GM12878 (cell line): ENCODE measurements at regions not wholly inside any gene's neighbourhood (a gene's known extent, or its start where the extent isn't known, plus 50 kb on each side); places are given as distances from the start of the nearest gene placed in this dataset.

Experiments
- ATAC-seq: fragments of 200-7000 bp; cut with Tn5 transposase; 3 replicates; pipeline ENCODE4 v1.9.1; 2020; ENCODE audit warnings: mild to moderate bottlenecking, moderate library complexity
- BruUV-seq: library from RNA; stranded (reverse); fragments of 400-500 nt; replicated peaks from 2 replicates; lab custom pipeline; 2021; lab: Mats Ljungman, UMichigan
- CTCF ChIA-PET: fragments of 300-600 bp; sonication (Branson Sonifier 250); formaldehyde crosslinking; extraction: SDS; loops from one replicate; lab custom pipeline; 2021; ENCODE audit warnings: inconsistent platforms; lab: Yijun Ruan, JAX
- POLR2A ChIA-PET: fragments of 350-600 bp; formaldehyde crosslinking; extraction: SDS; loops from one replicate; lab custom pipeline; 2021; ENCODE audit warnings: inconsistent platforms; lab: Charles Lee
- RAD21 ChIA-PET: fragments of 300-600 bp; sonication (Branson Sonifier 250); formaldehyde crosslinking; loops from one replicate; lab custom pipeline; 2023; ENCODE audit warnings: antibody characterized with exemption; ENCODE audit not compliant: unreplicated experiment; lab: Charles Lee
- SMC1A ChIA-PET: fragments of 300-600 bp; sonication (Branson Sonifier 250); formaldehyde crosslinking; loops from one replicate; lab custom pipeline; 2023; ENCODE audit not compliant: unreplicated experiment, uncharacterized antibody; lab: Charles Lee
- DNase-seq: peaks from one replicate; pipeline ENCODE4 v3.0.0-alpha.2; 2011; ENCODE audit warnings: low read depth, low spot score
- FAIRE-seq: peaks from 3 replicates; lab custom pipeline; 2011; peaks lifted over from hg19 to GRCh38; lab: Jason Lieb, UNC
- H2AFZ ChIP-seq: 2 replicates; pipeline ENCODE4 v1.6.0; 2011; ENCODE audit warnings: low read depth, low read length, control low read depth; ENCODE audit not compliant: control insufficient read depth
- H3K27ac ChIP-seq: 2 replicates; pipeline ENCODE4 v1.5.1; 2011; ENCODE audit warnings: control low read depth; ENCODE audit not compliant: control insufficient read depth, insufficient read depth
- H3K27me3 ChIP-seq, 2 experiments: replicated peaks in 1 of 2; 2 replicates each; pipeline versions ENCODE4 v1.6.0 to v1.6.1; 2011; ENCODE audit warnings: low read length in 1 of 2; ENCODE audit not compliant: control insufficient read depth in 2 of 2, insufficient read depth in 2 of 2
- H3K36me3 ChIP-seq, 2 experiments: 2 replicates each; pipeline ENCODE4 v1.5.1; 2011; ENCODE audit warnings: low read length in 1 of 2; ENCODE audit not compliant: control insufficient read depth in 2 of 2, insufficient read depth in 2 of 2
- H3K4me1 ChIP-seq: 2 replicates; pipeline ENCODE4 v1.6.1; 2011; ENCODE audit warnings: mild to moderate bottlenecking, low read length, moderate library complexity, mixed read lengths; ENCODE audit not compliant: control insufficient read depth, insufficient read depth
- H3K4me2 ChIP-seq: 2 replicates; pipeline ENCODE4 v1.6.0; 2011; ENCODE audit warnings: control low read depth; ENCODE audit not compliant: control insufficient read depth, insufficient read depth
- H3K4me3 ChIP-seq: fragments of 200-600 bp; sonication (generic); 2 replicates; pipeline ENCODE4 v1.5.1; 2016
- H3K79me2 ChIP-seq: 2 replicates; pipeline ENCODE4 v1.6.0; 2011; ENCODE audit warnings: low read length; ENCODE audit not compliant: control insufficient read depth, insufficient read depth
- H3K9ac ChIP-seq: 2 replicates; pipeline ENCODE4 v1.8.0; 2011; ENCODE audit warnings: low read length, control low read depth, mixed read lengths; ENCODE audit not compliant: control insufficient read depth, insufficient read depth
- H3K9me3 ChIP-seq: replicated peaks from 3 replicates; pipeline ENCODE4 v1.5.1; 2011; ENCODE audit warnings: mild to moderate bottlenecking, low read length; ENCODE audit not compliant: control insufficient read depth, insufficient read depth
- H4K20me1 ChIP-seq: 2 replicates; pipeline ENCODE4 v1.6.0; 2011; ENCODE audit not compliant: control insufficient read depth, insufficient read depth
- ATF7 ChIP-seq: fragments of 450-650 bp; IDR thresholded peaks from 2 replicates; pipeline ENCODE4 v1.6.1; 2016; ENCODE audit warnings: low read depth, mild to moderate bottlenecking
- EED ChIP-seq: sonication (generic); IDR thresholded peaks from 2 replicates; pipeline ENCODE4 v1.6.1; 2016; ENCODE audit warnings: antibody characterized with exemption, low read depth
- FOXK2 ChIP-seq: fragments of 450-650 bp; IDR thresholded peaks from 2 replicates; pipeline ENCODE4 v1.6.1; 2017; ENCODE audit warnings: mild to moderate bottlenecking, moderate library complexity
- GATAD2B ChIP-seq: fragments of 450-650 bp; conservative IDR thresholded peaks from 2 replicates; pipeline ENCODE4 v1.6.1; 2017; ENCODE audit warnings: low read depth, mild to moderate bottlenecking, moderate library complexity
- IRF4 ChIP-seq: IDR thresholded peaks from 2 replicates; pipeline ENCODE4 v1.6.1; 2011; ENCODE audit warnings: low read depth, low read length
- KLF5 ChIP-seq: fragments of 450-650 bp; IDR thresholded peaks from 2 replicates; pipeline ENCODE4 v1.6.1; 2014; ENCODE audit warnings: mild to moderate bottlenecking; ENCODE audit not compliant: partially characterized antibody
- NBN ChIP-seq: fragments of 450-650 bp; IDR thresholded peaks from 2 replicates; pipeline ENCODE4 v1.6.1; 2016
- NR2C2 ChIP-seq: IDR thresholded peaks from 2 replicates; pipeline ENCODE4 v1.6.1; 2011; ENCODE audit warnings: borderline replicate concordance, low read depth; ENCODE audit not compliant: control insufficient read depth, insufficient read length
- PAX8 ChIP-seq: fragments of 450-650 bp; IDR thresholded peaks from 2 replicates; pipeline ENCODE4 v1.6.1; 2017; ENCODE audit warnings: mild to moderate bottlenecking, moderate library complexity
- RFX5 ChIP-seq: IDR thresholded peaks from 2 replicates; pipeline ENCODE4 v1.6.1; 2011; ENCODE audit warnings: low read depth, low read length, improper control_type of control experiment
- SREBF1 ChIP-seq: IDR thresholded peaks from 2 replicates; pipeline ENCODE4 v1.6.1; 2012; ENCODE audit warnings: mild to moderate bottlenecking, low read length
- SUPT20H ChIP-seq: IDR thresholded peaks from 2 replicates; pipeline ENCODE4 v1.6.1; 2011; ENCODE audit warnings: low read depth, mild to moderate bottlenecking, low read length, moderate library complexity, borderline replicate concordance; ENCODE audit not compliant: control insufficient read depth
- TARDBP ChIP-seq: IDR thresholded peaks from 2 replicates; pipeline ENCODE4 v1.6.1; 2016; ENCODE audit warnings: borderline replicate concordance
- WGBS: methylation state at CpG from one replicate; pipeline ENCODE4 v1.1.6; 2016; ENCODE audit warnings: low lambda C conversion rate; ENCODE audit not compliant: insufficient replicate concordance, insufficient coverage; ENCODE audit errors: missing lambda C conversion rate; 5-methylcytosine and 5-hydroxymethylcytosine counted together
- in situ Hi-C: fragments of 300-500 bp; cut with MboI; formaldehyde crosslinking; loops from 9 replicates; pipeline ENCODE4 v1.14.3; 2018; ENCODE audit warnings: mixed read lengths
- intact Hi-C: fragments of 100-400 bp; cut with micrococcal nuclease; formaldehyde crosslinking; loops from one replicate; pipeline ENCODE4 v1.14.2; 2022; ENCODE audit not compliant: unreplicated experiment
- TF ChIP-seq, protein P1 (sequence below): IDR thresholded peaks from 2 replicates; pipeline ENCODE4 v1.6.1; 2012; ENCODE audit warnings: low read depth, low read length, improper control_type of control experiment
- TF ChIP-seq, protein P2 (sequence below): IDR thresholded peaks from 2 replicates; pipeline ENCODE4 v1.6.1; 2012; ENCODE audit warnings: improper control_type of control experiment, low read depth, low read length; ENCODE audit not compliant: insufficient replicate concordance
- TF ChIP-seq, protein P3 (sequence below): IDR thresholded peaks from 2 replicates; pipeline ENCODE4 v1.6.1; 2012; ENCODE audit warnings: low read depth, low read length, improper control_type of control experiment

DNA sequence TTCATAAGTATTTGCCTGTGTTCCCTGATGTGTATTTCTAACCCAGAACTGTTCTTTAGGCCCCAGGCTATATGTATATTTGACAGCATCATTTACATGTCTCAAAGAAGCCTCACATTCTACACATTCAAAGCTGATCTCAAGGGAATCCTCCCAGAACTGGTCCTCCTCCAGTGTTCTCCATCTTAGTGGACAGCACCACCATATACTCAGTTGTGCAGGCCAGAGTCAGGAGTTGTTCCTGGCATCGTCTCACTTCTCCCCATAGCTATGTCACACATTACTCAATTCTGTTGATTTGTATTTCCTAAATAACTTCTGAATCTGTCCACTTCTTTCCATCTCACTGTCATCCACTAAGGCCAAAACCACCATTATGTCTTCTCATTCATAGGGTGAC is 82.8 kb upstream of the TRPC3 start:
- no peak overlapping the region for H3K27ac ChIP-seq
- TF ChIP-seq NR2C2 (no peak), NBN (no peak), KLF5 (no peak), GATAD2B (no peak), EED (no peak), PAX8 (no peak), SREBF1 (no peak), IRF4 (no peak), FOXK2 (no peak), RFX5 (no peak), ATF7 (no peak), SUPT20H (no peak), TARDBP (no peak)
- TF ChIP-seq, protein P1, sequence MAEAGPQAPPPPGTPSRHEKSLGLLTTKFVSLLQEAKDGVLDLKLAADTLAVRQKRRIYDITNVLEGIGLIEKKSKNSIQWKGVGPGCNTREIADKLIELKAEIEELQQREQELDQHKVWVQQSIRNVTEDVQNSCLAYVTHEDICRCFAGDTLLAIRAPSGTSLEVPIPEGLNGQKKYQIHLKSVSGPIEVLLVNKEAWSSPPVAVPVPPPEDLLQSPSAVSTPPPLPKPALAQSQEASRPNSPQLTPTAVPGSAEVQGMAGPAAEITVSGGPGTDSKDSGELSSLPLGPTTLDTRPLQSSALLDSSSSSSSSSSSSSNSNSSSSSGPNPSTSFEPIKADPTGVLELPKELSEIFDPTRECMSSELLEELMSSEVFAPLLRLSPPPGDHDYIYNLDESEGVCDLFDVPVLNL, result no peak
- TF ChIP-seq, protein P2, sequence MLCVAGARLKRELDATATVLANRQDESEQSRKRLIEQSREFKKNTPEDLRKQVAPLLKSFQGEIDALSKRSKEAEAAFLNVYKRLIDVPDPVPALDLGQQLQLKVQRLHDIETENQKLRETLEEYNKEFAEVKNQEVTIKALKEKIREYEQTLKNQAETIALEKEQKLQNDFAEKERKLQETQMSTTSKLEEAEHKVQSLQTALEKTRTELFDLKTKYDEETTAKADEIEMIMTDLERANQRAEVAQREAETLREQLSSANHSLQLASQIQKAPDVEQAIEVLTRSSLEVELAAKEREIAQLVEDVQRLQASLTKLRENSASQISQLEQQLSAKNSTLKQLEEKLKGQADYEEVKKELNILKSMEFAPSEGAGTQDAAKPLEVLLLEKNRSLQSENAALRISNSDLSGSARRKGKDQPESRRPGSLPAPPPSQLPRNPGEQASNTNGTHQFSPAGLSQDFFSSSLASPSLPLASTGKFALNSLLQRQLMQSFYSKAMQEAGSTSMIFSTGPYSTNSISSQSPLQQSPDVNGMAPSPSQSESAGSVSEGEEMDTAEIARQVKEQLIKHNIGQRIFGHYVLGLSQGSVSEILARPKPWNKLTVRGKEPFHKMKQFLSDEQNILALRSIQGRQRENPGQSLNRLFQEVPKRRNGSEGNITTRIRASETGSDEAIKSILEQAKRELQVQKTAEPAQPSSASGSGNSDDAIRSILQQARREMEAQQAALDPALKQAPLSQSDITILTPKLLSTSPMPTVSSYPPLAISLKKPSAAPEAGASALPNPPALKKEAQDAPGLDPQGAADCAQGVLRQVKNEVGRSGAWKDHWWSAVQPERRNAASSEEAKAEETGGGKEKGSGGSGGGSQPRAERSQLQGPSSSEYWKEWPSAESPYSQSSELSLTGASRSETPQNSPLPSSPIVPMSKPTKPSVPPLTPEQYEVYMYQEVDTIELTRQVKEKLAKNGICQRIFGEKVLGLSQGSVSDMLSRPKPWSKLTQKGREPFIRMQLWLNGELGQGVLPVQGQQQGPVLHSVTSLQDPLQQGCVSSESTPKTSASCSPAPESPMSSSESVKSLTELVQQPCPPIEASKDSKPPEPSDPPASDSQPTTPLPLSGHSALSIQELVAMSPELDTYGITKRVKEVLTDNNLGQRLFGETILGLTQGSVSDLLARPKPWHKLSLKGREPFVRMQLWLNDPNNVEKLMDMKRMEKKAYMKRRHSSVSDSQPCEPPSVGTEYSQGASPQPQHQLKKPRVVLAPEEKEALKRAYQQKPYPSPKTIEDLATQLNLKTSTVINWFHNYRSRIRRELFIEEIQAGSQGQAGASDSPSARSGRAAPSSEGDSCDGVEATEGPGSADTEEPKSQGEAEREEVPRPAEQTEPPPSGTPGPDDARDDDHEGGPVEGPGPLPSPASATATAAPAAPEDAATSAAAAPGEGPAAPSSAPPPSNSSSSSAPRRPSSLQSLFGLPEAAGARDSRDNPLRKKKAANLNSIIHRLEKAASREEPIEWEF, result no peak
- TF ChIP-seq, protein P3, sequence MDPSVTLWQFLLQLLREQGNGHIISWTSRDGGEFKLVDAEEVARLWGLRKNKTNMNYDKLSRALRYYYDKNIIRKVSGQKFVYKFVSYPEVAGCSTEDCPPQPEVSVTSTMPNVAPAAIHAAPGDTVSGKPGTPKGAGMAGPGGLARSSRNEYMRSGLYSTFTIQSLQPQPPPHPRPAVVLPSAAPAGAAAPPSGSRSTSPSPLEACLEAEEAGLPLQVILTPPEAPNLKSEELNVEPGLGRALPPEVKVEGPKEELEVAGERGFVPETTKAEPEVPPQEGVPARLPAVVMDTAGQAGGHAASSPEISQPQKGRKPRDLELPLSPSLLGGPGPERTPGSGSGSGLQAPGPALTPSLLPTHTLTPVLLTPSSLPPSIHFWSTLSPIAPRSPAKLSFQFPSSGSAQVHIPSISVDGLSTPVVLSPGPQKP, result no peak
- TF ChIP-seq, all 136 proteins: peak for 0
- SMC1A ChIA-PET, result no interaction called here
- Histone ChIP-seq H3K9me3 (no peaks in the 10 kb centered on the region), H3K9ac (no peak overlapping the region), H2AFZ (no peak overlapping the region), H4K20me1 (no peaks in the 10 kb centered on the region), H3K36me3 (no peaks in the 10 kb centered on the region), H3K4me2 (no peak overlapping the region), H3K27me3 (no peaks in the 10 kb centered on the region), H3K79me2 (no peaks in the 10 kb centered on the region), H3K4me1 (no peaks in the 10 kb centered on the region), H3K4me3 (no peak overlapping the region)
- no TSS peak for BruUV-seq
- DNase-seq (no peak), FAIRE-seq (no peak), ATAC-seq (no peak)
- CTCF ChIA-PET, result no interaction called here
- intact Hi-C loops, result no loop called here
- RAD21 ChIA-PET, result no interaction called here
- POLR2A ChIA-PET, result no interaction called here
- in situ Hi-C loops, result no loop called here
- 0% methylated on average over 1 of the region's 1 CpG for WGBS
